GM12864 (cell line): ENCODE measurements at regions not wholly inside any gene's neighbourhood (a gene's known extent, or its start where the extent isn't known, plus 50 kb on each side); places are given as distances from the start of the nearest gene placed in this dataset.

Experiments
- DNase-seq: peaks from one replicate; pipeline ENCODE4 v3.0.0-alpha.2; 2011; ENCODE audit warnings: low read depth
- H3K4me3 ChIP-seq: 2 replicates; pipeline ENCODE4 v1.5.1; 2011; ENCODE audit warnings: mild to moderate bottlenecking, low read depth, low read length, control low read depth
- CTCF ChIP-seq: IDR thresholded peaks from 2 replicates; pipeline ENCODE4 v1.5.1; 2011; ENCODE audit warnings: low read depth, mild to moderate bottlenecking, moderate library complexity, low read length, control low read depth, inconsistent platforms; ENCODE audit errors: missing control alignments

DNA sequence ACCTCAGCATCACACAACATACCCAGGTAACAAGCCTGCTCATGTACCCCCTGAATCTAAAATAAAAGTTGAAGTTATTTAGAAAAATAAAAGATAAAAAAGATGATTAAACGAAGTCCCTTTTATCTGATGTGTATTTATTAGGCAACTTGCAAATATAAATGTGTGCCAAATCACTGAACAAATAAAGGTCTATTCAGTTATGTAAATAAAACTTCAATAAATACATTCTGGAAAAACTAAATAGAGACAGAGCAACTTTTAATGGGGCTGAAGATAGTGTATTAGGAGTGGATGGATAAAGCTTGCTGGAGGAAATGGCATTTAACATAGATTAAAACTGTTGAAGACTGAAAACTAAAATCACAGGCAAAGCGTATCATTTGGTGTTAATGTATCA, 678.0 kb upstream of the GRM7 start:
- no peak for DNase-seq
- no peak overlapping the region for H3K4me3 ChIP-seq
- no peak for TF ChIP-seq CTCF

GRCh38 chr3:6189384-6189783, 671.5 kb upstream of the GRM7 start:
- TF ChIP-seq CTCF, result no peak
- DNase-seq, result no peak
- no peak overlapping the region for H3K4me3 ChIP-seq

DNA sequence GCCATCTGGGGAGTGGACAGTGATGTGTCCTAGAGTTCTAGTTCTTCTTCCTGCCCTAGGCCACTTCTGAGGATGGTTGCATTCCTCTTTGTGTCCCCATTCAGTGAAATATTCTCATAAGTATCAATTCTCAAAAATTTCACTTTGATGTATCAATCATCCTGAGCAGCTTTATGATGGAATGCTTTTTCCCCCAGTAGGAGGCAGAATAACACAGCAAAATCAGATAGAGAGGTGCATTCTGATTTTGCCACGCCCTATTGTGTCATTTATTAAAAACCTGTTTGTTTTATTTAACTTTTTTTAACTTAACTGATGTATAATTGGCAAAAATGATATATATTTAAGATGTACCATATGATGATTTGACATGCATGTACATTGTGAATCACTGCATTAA, 656.0 kb upstream of the GRM7 start:
- DNase-seq, result no peak
- peak; percentile 27 for TF ChIP-seq CTCF

DNA sequence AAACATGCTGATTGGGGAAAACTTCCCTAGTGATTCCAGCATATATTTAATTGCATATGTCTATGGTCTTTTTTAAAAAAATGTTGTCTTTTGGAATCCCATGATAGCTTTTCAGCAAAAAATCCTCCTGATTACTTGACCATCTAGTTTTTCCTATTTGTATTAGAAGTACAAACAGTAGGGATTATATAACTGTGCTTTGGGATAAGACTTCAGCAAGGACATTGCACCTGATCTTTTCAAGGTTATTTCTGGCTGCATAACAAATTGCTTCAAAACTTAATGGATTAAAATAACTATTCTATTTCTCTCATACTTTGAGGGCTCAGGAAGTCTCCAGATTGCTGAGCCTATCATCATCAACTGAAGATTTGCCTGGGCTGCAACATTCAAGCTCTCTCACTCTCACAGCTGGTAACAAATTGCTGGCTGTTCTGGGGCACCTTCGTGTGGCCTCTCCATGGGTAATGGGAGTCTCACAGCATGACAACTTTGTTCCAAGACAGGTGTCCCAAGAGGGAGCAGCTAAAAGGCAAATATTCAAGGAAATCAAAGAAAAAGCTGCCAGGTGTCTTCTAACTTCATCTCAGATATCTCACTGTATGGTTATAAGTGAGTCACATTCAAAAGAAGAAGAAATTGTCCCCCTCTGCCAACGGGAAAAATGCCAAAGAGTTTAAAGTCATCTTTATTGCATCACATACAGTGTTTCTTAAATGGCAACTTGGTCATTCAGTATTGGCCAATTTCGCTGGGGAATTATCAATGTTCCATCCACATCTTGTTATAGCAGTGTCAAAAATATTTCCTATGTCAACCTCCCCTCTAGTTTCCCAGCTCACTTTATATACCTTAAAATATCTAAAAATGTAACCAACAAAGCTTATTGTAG, 644.5 kb upstream of the GRM7 start:
- DNase-seq, result no peak
- no peak for TF ChIP-seq CTCF
- no peak overlapping the region for H3K4me3 ChIP-seq

More for the DNA sequence above, 656.0 kb upstream of the GRM7 start:
- no peak overlapping the region for H3K4me3 ChIP-seq

DNA sequence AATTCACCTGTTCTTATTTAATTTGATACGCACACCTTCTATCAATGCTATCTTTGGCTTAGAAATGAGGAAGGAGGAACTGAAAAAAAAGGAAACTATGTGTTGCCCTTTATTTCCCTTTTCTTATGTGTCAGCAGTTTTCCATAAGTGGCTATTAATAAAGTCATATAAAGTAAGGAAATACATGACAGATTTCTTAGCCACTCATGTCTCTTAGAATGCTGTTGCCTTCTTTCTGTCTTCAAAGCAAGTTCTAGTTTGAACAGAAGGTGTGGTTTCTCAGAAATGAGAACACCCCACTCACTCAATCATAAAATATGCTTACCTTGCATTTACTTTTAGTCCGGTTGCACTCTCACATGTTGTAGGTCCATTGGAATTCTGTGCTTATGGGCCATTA, 640.5 kb upstream of the GRM7 start:
- no peak overlapping the region for H3K4me3 ChIP-seq
- no peak for TF ChIP-seq CTCF
- no peak for DNase-seq

DNA sequence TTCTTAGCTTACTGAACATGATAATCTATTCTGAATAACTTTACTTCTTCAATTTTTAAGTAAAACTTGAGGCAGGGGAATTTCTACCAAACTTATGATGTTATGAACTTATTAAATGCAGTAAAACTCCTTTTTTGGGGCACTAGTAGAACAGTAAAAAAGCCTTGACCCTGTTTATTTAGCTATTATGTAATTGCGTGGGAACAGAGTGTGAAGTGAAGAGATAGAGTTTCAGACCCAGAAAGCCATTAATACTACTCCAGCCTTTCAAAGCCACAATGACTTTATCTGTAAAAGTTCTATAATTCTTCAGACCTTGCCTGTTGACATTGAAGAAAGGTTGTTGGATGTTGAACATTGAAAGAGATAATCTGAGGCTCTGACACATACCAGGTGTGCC, 638.8 kb upstream of the GRM7 start:
- no peak for TF ChIP-seq CTCF
- no peak for DNase-seq
- H3K4me3 ChIP-seq, result no peak overlapping the region

- no peak overlapping the region for H3K4me3 ChIP-seq
- no peak for TF ChIP-seq CTCF
- DNase-seq, result no peak
Measured at GRCh38 chr3:6223572-6223971, 637.3 kb upstream of the GRM7 start.
